Liver (tissue), 8 donors: ENCODE measurements at regions not wholly inside any gene's neighbourhood (a gene's known extent, or its start where the extent isn't known, plus 50 kb on each side); places are given as distances from the start of the nearest gene placed in this dataset.

Source experiments
- DNase-seq: peaks from one replicate; pipeline ENCODE4 v3.0.0-alpha.2; 2017; ENCODE audit warnings: low spot score
- H3K27ac ChIP-seq, 2 donors: one replicate each; pipeline ENCODE4 v1.7.0; 2013; ENCODE audit warnings: inconsistent platforms in 2 of 2, low read length in 2 of 2, control low read depth in 1 of 2, low read depth in 1 of 2, mild to moderate bottlenecking in 1 of 2
- H3K27me3 ChIP-seq, 4 donors: one replicate each; pipeline versions ENCODE4 v1.6.1 to v1.7.0; 2013; ENCODE audit warnings: low read length in 3 of 4, inconsistent platforms in 1 of 4, mild to moderate bottlenecking in 1 of 4, moderate library complexity in 1 of 4; ENCODE audit not compliant: control insufficient read depth in 4 of 4, insufficient read depth in 4 of 4
- H3K36me3 ChIP-seq, 4 donors: one replicate each; pipeline versions ENCODE4 v1.6.1 to v1.7.0; 2013; ENCODE audit warnings: low read length in 3 of 4, mild to moderate bottlenecking in 3 of 4, low read depth in 1 of 4, moderate library complexity in 1 of 4; ENCODE audit not compliant: control insufficient read depth in 4 of 4, insufficient read depth in 3 of 4
- H3K4me1 ChIP-seq, 4 donors: one replicate each; pipeline versions ENCODE4 v1.6.1 to v1.7.0; 2013; ENCODE audit warnings: low read length in 3 of 4, mild to moderate bottlenecking in 3 of 4, moderate library complexity in 1 of 4; ENCODE audit not compliant: control insufficient read depth in 4 of 4, insufficient read depth in 4 of 4
- H3K4me3 ChIP-seq, 3 donors: one replicate each; pipeline versions ENCODE4 v1.6.1 to v1.7.0; 2013; ENCODE audit warnings: low read length in 3 of 3, control low read depth in 1 of 3, low read depth in 1 of 3, mild to moderate bottlenecking in 1 of 3
- H3K9ac ChIP-seq, 2 donors: one replicate each; pipeline ENCODE4 v1.7.0; 2013; ENCODE audit warnings: low read length in 2 of 2, mild to moderate bottlenecking in 2 of 2, moderate library complexity in 2 of 2, control low read depth in 1 of 2, low read depth in 1 of 2
- H3K9me3 ChIP-seq, 4 donors: one replicate each; pipeline versions ENCODE4 v1.6.1 to v1.7.0; 2013; ENCODE audit warnings: low read length in 3 of 4; ENCODE audit not compliant: control insufficient read depth in 4 of 4
- ATF3 ChIP-seq: IDR thresholded peaks from 2 replicates; pipeline ENCODE4 v1.6.1; 2016; ENCODE audit warnings: antibody characterized with exemption
- CTCF ChIP-seq: fragments of 150-350 bp; IDR thresholded peaks from 2 replicates; pipeline ENCODE4 v1.5.1; 2017; ENCODE audit warnings: improper control_type of control experiment, low read depth, low read length; ENCODE audit not compliant: missing input control
- EGR1 ChIP-seq, 2 donors: IDR thresholded peaks; 2 replicates each; pipeline ENCODE4 v1.6.1; 2016 to 2018; ENCODE audit warnings: antibody characterized with exemption in 2 of 2, low read depth in 2 of 2
- GABPA ChIP-seq, 2 donors: IDR thresholded peaks in 1 of 2; conservative IDR thresholded peaks in 1 of 2; 2 replicates each; pipeline ENCODE4 v1.6.1; 2016; ENCODE audit warnings: antibody characterized with exemption in 2 of 2, mild to moderate bottlenecking in 1 of 2, moderate library complexity in 1 of 2
- HNF4A ChIP-seq, 2 donors: conservative IDR thresholded peaks; 2 replicates each; pipeline ENCODE4 v1.6.1; 2016; ENCODE audit warnings: antibody characterized with exemption in 2 of 2, mild to moderate bottlenecking in 2 of 2
- JUND ChIP-seq, 2 donors: IDR thresholded peaks; 2 replicates each; pipeline ENCODE4 v1.6.1; 2016; ENCODE audit warnings: antibody characterized with exemption in 2 of 2
- MAX ChIP-seq: IDR thresholded peaks from 2 replicates; pipeline ENCODE4 v1.6.1; 2016; ENCODE audit warnings: antibody characterized with exemption
- RAD21 ChIP-seq, 2 donors: IDR thresholded peaks; 2 replicates each; pipeline ENCODE4 v1.6.1; 2016; ENCODE audit warnings: antibody characterized with exemption in 2 of 2, mild to moderate bottlenecking in 2 of 2
- REST ChIP-seq: IDR thresholded peaks from 2 replicates; pipeline ENCODE4 v1.6.1; 2016; ENCODE audit warnings: antibody characterized with exemption, mild to moderate bottlenecking
- RXRA ChIP-seq, 2 donors: IDR thresholded peaks; 2 replicates each; pipeline ENCODE4 v1.6.1; 2017 to 2018; ENCODE audit warnings: antibody characterized with exemption in 2 of 2, mild to moderate bottlenecking in 1 of 2
- SP1 ChIP-seq: IDR thresholded peaks from 2 replicates; pipeline ENCODE4 v1.6.1; 2018; ENCODE audit warnings: antibody characterized with exemption, mild to moderate bottlenecking
- TAF1 ChIP-seq: conservative IDR thresholded peaks from 2 replicates; pipeline ENCODE4 v1.6.1; 2016; ENCODE audit warnings: antibody characterized with exemption, mild to moderate bottlenecking
- YY1 ChIP-seq: IDR thresholded peaks from 2 replicates; pipeline ENCODE4 v1.6.1; 2016; ENCODE audit warnings: antibody characterized with exemption, mild to moderate bottlenecking
- WGBS: extraction: QIAGEN DNeasy Blood & Tissue Kit; methylation state at CpG from one replicate; pipeline ENCODE4 v1.1.7; 2013; 5-methylcytosine and 5-hydroxymethylcytosine counted together
- donor health status: healthy.
- donor health status: healthy.
- donor health status: healthy.
- donor health status: healthy.
- donor health status: healthy.

- TF ChIP-seq TAF1 (no peak), YY1 (peak; percentile 88)
- Histone ChIP-seq H3K36me3 (no peaks in the 10 kb centered on the region), H3K4me1 (peaks cover 0 to 3% (median 0%) of the 10 kb centered on the region in 4 donors), H3K4me3 (peak overlapping the region in 2 of 3 donors; percentile 0 to 27), H3K9ac (peak overlapping the region in 1 of 2 donors; percentile 37), H3K9me3 (no peaks in the 10 kb centered on the region), H3K27ac (no peak overlapping the region), H3K27me3 (no peaks in the 10 kb centered on the region)
- 59% methylated on average over 5 of the region's 5 CpGs for WGBS
- DNase-seq = no peak
These were observed 982.3 kb downstream of the ADGRL2 start for GRCh38 chr1:82783044-82783443.

GRCh38 chr1:82782599-82782998 lies 981.9 kb downstream of the ADGRL2 start:
- WGBS = 60% methylated on average over 2 of the region's 2 CpGs
- H3K36me3 ChIP-seq = no peaks in the 10 kb centered on the region
- peak overlapping the region in 1 of 2 donors; percentile 37 for H3K9ac ChIP-seq
- TF ChIP-seq ATF3 (no peak), MAX (no peak)
- H3K4me3 ChIP-seq = peak overlapping the region in 2 of 3 donors; percentile 0 to 27
- DNase-seq = no peak
- peaks cover 0 to under 1% (median 0%) of the 10 kb centered on the region in 4 donors for H3K9me3 ChIP-seq
- H3K27ac ChIP-seq = no peak overlapping the region
- peaks cover 0 to 3% (median 0%) of the 10 kb centered on the region in 4 donors for H3K4me1 ChIP-seq
- H3K27me3 ChIP-seq = no peaks in the 10 kb centered on the region

GRCh38 chr1:82778612-82779011 lies 977.9 kb downstream of the ADGRL2 start:
- Histone ChIP-seq H3K27ac (no peak overlapping the region), H3K9me3 (peaks cover 0 to 4% (median 0%) of the 10 kb centered on the region in 4 donors), H3K36me3 (no peaks in the 10 kb centered on the region), H3K9ac (no peak overlapping the region), H3K4me1 (peaks cover 0 to 3% (median 0%) of the 10 kb centered on the region in 4 donors), H3K4me3 (no peak overlapping the region), H3K27me3 (no peaks in the 10 kb centered on the region)
- TF ChIP-seq ATF3 = no peak
- TF ChIP-seq HNF4A (conservative IDR thresholded peaks at IDR 0.05) = no peak
- TF ChIP-seq CTCF = peak; percentile 13
- TF ChIP-seq SP1 = no peak
- TF ChIP-seq RAD21 (IDR thresholded peaks at IDR 0.05) = peak in 1 of 2 donors; percentile 39
- 76% methylated on average over 4 of the region's 4 CpGs for WGBS
- DNase-seq = no peak

GRCh38 chr1:82777240-82777639 lies 976.5 kb downstream of the ADGRL2 start:
- Histone ChIP-seq H3K9me3 (peaks cover 0 to 4% (median 0%) of the 10 kb centered on the region in 4 donors), H3K4me1 (no peaks in the 10 kb centered on the region), H3K27me3 (no peaks in the 10 kb centered on the region), H3K9ac (no peak overlapping the region), H3K36me3 (no peaks in the 10 kb centered on the region), H3K27ac (no peak overlapping the region), H3K4me3 (no peak overlapping the region)
- 95% methylated on average over 12 of the region's 12 CpGs for WGBS
- no peak for DNase-seq
- no peak for TF ChIP-seq GABPA (IDR thresholded peaks at IDR 0.05 in 1 of 2, conservative IDR thresholded peaks at IDR 0.05 in 1 of 2)
- TF ChIP-seq JUND (IDR thresholded peaks at IDR 0.05) = no peak
- no peak for TF ChIP-seq EGR1 (IDR thresholded peaks at IDR 0.05; ENCODE audit: low read depth in 2 of 2)
- no peak for TF ChIP-seq RXRA (IDR thresholded peaks at IDR 0.05)
- TF ChIP-seq HNF4A (conservative IDR thresholded peaks at IDR 0.05) = no peak
- TF ChIP-seq TAF1 = no peak
- no peak for TF ChIP-seq CTCF
- no peak for TF ChIP-seq REST
- TF ChIP-seq SP1 = no peak
- no peak for TF ChIP-seq RAD21 (IDR thresholded peaks at IDR 0.05)
